ENCODE measurements at regions not wholly inside any gene's neighbourhood (a gene's known extent, or its start where the extent isn't known, plus 50 kb on each side); places are given as distances from the start of the nearest gene placed in this dataset.
A peak's percentile ranks its signal among the peaks of the same experiment; 100 is the strongest.
"Not testable (repeated sequence)": the region's sequence is repeated elsewhere in the genome, so short reads cannot be mapped to it uniquely, and the experiment has no call there.

DNA sequence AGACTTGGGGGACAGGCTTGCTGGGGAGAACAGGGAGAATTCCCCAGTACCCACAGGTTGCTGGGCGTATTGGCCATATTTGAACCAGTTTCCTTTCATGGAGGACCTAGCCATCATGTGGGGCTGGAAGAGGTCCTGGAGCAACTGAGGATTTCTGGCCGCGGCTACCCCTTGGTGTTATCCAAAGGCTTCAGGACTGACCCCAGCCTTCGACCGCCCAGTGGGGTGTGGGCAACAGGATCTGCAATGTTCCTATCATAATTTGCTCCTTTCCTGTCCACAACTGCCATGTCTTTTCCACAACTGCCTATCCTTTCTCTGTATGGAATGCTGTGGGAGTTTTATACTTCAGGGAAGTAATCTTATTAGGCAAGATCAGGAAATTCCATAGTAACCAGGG lies 1053.6 kb upstream of the SLC39A10 start:
- DNase-seq: no peak

- DNase-seq: no peak
Measured at GRCh38 chr2:194602750-194603149, 1054.3 kb upstream of the SLC39A10 start.

DNA sequence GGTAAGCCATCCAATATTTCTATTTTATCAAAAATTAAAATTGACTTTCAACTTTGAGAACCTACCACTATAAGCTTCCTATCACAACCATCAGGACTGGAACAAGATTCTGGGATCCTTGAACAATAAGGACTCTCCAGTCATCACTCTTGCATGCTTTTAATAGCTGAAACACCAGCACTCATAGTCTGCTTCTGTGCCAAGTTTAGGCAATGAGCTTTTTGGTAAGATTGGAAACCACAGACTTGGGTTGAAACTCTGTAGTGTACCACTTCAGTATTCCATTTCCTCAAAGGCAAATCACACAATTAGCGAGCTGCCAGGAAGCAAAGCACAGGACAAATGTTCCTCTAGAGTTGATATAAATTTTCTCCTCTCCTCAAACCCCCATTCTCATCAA lies 1065.8 kb upstream of the SLC39A10 start:
- no peak for DNase-seq

- DNase-seq: no peak
Measured at GRCh38 chr2:194587739-194588270, 1069.2 kb upstream of the SLC39A10 start.

- DNase-seq: no peak
Measured at GRCh38 chr2:194567661-194568017, 1089.4 kb upstream of the SLC39A10 start.

GRCh38 chr2:194566907-194567660 lies 1089.9 kb upstream of the SLC39A10 start:
- DNase-seq: no peak

GRCh38 chr2:194564422-194564821 lies 1092.6 kb upstream of the SLC39A10 start:
- no peak for DNase-seq

DNA sequence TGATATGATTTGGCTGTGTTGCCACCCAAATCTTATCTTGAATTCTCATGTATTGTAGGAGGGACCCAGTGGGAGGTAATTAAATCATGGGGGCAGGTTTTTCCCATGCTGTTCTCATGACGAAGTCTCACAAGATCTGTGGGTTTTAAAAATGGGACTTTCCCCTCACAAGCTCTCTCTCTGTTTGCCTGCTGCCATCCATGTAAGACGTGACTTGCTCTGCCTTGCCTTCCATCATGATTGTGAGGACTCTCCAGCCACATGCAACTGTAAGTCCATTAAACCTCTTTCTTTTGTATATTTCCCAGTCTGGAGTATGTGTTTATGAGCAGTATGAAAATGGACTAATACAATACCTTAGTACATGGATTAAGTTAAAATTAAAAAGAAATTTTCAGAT lies 1094.7 kb upstream of the SLC39A10 start:
- no peak for DNase-seq

- no peak for DNase-seq
Measured at GRCh38 chr2:194559964-194560363, 1097.1 kb upstream of the SLC39A10 start.

DNA sequence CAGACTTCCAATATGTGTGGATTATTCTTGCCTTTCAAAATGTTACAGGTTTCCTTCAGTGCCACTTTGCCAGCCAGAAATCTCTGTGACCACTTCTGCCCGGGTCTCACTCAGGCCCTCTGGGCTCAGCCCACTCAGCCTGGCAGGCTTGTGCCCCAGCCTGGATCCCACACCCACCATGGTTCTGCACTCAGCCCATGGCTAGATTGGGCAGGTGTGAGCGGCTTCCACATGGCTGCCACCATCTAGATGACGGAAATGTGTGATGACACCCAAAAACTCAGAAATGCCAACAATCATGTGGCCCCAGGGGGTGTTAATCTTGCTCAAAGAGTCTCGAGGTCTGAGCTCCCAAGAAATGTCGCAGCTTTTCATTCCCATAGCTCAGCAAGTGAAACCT lies 1097.5 kb upstream of the SLC39A10 start:
- no peak for DNase-seq

- DNase-seq: no peak
Measured at GRCh38 chr2:194557993-194558392, 1099.0 kb upstream of the SLC39A10 start.

DNA sequence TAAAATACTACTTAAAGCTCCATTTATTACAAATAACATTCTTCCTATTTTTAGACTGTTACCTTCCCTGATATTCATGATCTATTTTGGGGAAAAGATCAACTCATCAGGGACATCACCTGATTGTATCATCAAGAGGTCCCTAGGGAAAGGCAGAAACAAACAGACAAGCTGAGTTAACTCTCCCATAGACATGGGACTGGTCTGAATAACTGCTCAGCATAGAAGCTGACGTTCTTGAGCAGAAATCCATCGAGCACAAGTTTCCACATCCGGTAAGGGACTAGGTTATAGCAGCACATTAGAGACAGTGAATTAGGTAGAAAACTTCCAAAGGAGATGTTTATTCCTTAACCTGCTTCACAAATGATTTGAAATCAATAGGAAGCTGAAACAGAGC lies 1100.4 kb upstream of the SLC39A10 start:
- peak in 1 of 3 experiments; percentile 7 for DNase-seq

- no peak for DNase-seq
Measured at GRCh38 chr2:194553980-194554379, 1103.0 kb upstream of the SLC39A10 start.

- DNase-seq: no peak
Measured at GRCh38 chr2:194550702-194551101, 1106.3 kb upstream of the SLC39A10 start.

DNA sequence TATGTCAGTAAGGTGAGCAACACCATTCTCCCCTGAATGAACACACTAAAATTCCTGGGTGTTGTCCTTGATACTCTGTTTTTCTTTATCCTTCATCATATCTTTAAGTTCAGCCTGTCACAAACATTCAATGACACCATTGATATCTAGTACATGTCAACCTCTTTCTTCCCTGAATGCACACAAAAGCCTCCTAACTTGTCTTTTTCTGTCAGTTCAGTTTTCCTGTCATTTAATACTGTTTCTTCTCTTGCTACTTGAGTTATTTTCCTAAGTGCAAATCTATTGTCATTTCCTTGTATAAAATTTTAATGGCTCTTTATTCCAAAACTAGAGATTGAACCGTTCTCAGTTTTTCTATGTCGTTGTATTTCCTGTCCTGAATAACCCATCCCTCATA lies 1107.6 kb upstream of the SLC39A10 start:
- no peak for DNase-seq

DNA sequence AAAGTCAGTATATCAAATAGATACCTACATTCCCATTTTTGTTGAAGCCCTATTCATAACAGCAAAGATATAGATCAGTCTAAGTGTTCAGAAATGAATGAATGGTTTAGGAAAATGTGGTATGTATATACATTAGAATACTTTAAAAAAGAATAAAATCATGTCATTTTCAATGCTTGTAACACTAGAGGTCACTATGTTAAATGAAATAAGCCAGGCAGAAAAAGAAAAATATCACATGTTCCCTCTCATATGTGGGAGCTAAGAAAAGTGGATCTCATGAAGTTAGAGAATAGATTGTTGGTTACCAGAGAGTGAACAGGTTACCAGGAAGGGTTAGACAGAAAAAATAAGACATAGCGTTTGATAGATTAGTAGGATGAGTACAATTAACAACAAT lies 1111.0 kb upstream of the SLC39A10 start:
- peak in 1 of 3 experiments; percentile 29 for DNase-seq

DNA sequence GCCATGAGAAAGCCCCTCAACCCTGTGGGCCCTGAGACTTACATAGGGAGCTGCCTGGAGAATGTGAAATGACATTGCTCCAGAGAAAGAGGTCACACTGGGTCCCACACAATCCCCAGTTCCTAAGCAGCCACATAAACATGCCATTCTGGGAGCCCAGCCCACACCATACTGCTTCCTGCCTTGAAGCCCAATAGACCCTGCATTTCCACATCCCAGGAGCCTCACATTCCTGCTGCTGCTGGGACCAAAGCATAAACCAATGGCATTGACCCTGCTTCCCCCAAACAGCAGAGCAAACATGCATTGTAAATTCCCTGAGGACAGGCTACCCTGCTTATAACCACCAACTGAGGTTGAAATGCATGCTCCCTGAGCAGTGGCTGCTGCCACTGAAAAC lies 1117.6 kb upstream of the SLC39A10 start:
- DNase-seq: no peak

GRCh38 chr2:194526121-194526520 lies 1130.9 kb upstream of the SLC39A10 start:
- no peak for DNase-seq

DNA sequence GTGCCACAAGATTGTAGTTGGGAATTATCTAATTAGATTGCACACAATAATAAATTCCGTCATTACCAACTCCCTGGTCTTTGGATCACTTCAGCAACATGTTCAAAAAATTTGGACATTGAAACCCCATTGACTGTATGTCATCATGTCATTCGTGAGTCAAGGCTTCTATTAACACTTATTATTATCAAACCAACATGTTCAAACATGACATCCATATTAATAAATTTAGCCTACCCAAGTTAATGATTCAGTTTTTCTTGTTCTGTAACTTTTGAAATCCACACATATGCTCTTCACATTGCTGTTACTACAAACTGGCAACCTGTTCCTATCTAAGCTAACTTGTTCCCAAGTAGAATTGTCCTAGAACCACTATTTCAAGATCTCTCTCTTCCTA lies 1142.7 kb upstream of the SLC39A10 start:
- DNase-seq: no peak

DNA sequence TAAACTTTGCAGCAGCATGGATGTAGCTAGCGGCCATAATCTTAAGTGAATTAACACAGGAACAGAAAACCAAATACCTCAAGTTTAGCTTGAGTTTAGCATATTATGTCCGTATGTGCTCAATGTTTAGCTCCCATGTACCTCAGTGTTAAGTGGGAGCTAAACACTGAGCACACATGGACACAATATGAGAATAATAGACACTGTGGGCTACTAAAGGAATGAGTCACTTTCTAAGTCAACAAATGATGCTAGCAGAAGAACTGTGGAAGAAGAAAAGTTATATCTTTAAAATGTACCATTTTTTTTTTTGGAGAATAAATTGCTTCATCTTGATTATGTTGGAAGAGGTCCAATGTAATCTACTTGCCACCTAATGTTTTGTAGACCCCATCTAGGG lies 1146.0 kb upstream of the SLC39A10 start:
- DNase-seq: not testable (repeated sequence)

DNA sequence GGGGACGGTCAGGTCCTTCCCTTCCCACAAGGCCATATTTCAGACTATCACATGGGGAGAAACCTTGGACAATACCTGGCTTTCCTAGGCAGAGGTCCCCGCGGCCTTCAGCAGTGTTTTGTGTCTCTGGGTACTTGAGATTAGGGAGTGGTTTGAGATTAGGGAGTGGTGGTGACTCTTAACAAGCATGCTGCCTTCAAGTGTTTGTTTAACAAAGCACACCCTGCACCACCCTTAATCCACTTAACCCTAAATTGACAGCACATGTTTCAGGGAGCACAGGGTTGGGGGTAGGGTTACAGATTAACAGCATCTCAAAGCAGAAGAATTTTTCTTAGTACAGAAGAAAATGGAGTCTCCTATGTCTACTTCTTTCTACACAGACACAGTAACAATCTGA lies 1152.2 kb upstream of the SLC39A10 start:
- peak in 1 of 3 experiments; percentile 19 for DNase-seq

DNA sequence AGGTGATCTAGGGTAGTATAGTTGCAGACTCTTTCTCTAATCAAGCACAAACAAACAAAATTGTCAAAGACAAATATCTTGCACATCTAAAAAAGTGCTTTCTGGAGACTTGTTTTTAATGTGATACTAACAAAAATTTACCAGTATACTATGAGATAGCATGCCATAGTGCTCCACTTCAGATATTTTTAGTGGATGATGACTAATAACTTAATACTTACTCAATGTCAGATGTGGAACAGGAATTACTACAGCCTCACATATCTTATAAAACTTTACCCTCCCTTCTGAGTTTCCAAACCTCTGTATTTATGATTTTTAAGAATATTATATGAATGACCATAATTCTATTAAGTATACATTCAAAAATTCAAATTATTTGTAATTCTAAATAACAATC lies 1162.0 kb upstream of the SLC39A10 start:
- no peak for DNase-seq

GRCh38 chr2:194494401-194494800 lies 1162.6 kb upstream of the SLC39A10 start:
- DNase-seq: peak in 1 of 3 experiments; percentile 45

DNA sequence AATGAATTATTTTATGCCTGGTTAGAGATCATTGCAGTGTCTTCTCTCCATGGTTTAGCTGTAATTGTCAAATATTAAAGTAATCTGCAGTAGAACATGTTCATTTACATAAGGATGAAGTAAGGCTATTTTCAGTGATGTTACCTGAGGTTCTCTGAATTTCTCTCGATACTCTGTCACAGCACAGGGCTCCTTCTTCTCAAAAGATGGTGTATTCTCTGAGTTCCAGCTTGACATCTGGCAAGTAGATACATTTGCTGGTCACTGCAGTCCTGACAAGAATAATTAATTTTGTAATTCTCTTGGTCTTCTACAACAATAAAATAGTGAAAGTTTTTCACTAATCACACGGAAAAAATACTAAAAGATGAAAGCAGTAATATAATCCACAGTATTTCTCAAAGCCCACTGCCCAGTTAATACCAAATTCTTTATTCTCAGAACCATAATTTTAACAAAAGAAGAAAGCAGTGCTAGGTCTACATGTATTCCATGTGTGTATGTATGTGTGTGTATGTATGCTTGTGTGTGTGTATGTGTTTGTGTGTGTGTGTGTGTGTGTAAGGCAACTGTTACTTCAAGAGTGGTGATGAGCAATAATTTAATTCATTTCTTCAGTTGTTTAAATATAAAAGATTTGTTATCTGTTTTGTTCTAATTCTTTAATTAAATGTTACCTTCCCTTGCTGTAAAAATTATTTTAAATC lies 1165.5 kb upstream of the SLC39A10 start:
- no peak for DNase-seq

Measured in NCI-H1417 (cell line).